ENCODE measurements at regions not wholly inside any gene's neighbourhood (a gene's known extent, or its start where the extent isn't known, plus 50 kb on each side); places are given as distances from the start of the nearest gene placed in this dataset.

DNA sequence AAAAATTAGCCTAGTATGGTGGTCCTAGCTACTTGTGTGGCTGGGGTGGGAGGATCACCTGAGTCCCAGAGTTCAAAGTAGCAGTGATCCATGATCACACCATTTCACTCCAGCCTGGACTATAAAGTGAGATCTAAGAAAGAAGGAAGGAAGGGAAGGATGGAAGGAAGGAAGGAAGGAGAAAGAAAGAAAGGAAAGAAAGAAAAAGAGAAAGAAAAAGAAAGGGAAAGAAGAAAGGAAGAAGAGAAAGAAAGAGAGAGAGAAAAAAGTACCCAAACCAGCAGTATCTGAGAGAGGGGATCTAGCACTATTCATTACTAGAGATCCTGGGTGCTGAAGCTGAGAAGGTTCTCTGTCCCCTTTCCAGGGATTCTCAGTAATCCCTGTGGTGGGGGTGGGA is 197.8 kb downstream of the CD83 start:
- TF ChIP-seq, protein P1, sequence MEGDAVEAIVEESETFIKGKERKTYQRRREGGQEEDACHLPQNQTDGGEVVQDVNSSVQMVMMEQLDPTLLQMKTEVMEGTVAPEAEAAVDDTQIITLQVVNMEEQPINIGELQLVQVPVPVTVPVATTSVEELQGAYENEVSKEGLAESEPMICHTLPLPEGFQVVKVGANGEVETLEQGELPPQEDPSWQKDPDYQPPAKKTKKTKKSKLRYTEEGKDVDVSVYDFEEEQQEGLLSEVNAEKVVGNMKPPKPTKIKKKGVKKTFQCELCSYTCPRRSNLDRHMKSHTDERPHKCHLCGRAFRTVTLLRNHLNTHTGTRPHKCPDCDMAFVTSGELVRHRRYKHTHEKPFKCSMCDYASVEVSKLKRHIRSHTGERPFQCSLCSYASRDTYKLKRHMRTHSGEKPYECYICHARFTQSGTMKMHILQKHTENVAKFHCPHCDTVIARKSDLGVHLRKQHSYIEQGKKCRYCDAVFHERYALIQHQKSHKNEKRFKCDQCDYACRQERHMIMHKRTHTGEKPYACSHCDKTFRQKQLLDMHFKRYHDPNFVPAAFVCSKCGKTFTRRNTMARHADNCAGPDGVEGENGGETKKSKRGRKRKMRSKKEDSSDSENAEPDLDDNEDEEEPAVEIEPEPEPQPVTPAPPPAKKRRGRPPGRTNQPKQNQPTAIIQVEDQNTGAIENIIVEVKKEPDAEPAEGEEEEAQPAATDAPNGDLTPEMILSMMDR (IDR thresholded peaks at IDR 0.05 in 4 of 5, conservative IDR thresholded peaks at IDR 0.05 in 1 of 5) = no peak
- no peak for TF ChIP-seq POLR2A (IDR thresholded peaks at IDR 0.05)
